HCT116 (cell line): ENCODE measurements at regions not wholly inside any gene's neighbourhood (a gene's known extent, or its start where the extent isn't known, plus 50 kb on each side); places are given as distances from the start of the nearest gene placed in this dataset.

ENCODE experiments used
- ATAC-seq: fragments of 200-7000 bp; cut with Tn5 transposase; 2 replicates; pipeline ENCODE4 v1.9.1; 2020; ENCODE audit warnings: mild to moderate bottlenecking, moderate library complexity
- BruUV-seq: library from RNA; stranded (reverse); fragments of 400-500 nt; replicated peaks from 2 replicates; lab custom pipeline; 2021; lab: Mats Ljungman, UMichigan
- CTCF ChIA-PET: fragments of 300-600 bp; sonication (Branson Sonifier 250); formaldehyde crosslinking; loops from one replicate; lab custom pipeline; 2021; ENCODE audit warnings: antibody characterized with exemption; lab: Charles Lee
- POLR2A ChIA-PET: fragments of 300-600, 350-600 bp; sonication (Branson Sonifier 250); formaldehyde crosslinking; loops from one replicate; lab custom pipeline; 2021; ENCODE audit warnings: antibody characterized with exemption; lab: Charles Lee
- RAD21 ChIA-PET, 2 experiments: fragments of 300-600 bp; sonication (Branson Sonifier 250); formaldehyde crosslinking; loops; one replicate each; lab custom pipeline; 2023; ENCODE audit warnings: low total read pairs in 2 of 2; ENCODE audit not compliant: uncharacterized antibody in 2 of 2, unreplicated experiment in 2 of 2, low non-redundant PET in 1 of 2; lab: Charles Lee
- DNase-seq: peaks from one replicate; pipeline ENCODE4 v3.0.0-alpha.2; 2010; ENCODE audit warnings: low read depth, low spot score
- H2AFZ ChIP-seq: fragments of 200-600 bp; shearing (Covaris generic), sonication (generic); 2 replicates; pipeline ENCODE4 v1.6.1; 2017; ENCODE audit warnings: low read depth, mixed run types, mixed read lengths, antibody characterized with exemption, low read length; ENCODE audit not compliant: poor library complexity, severe bottlenecking
- H3K27ac ChIP-seq: 2 replicates; pipeline ENCODE4 v1.5.1; 2012; ENCODE audit warnings: low read depth, low read length
- H3K27me3 ChIP-seq: fragments of 200-600 bp; sonication (generic); 2 replicates; pipeline ENCODE4 v1.6.1; 2016; ENCODE audit warnings: mixed run types, low read length, mixed read lengths; ENCODE audit not compliant: insufficient read depth
- H3K36me3 ChIP-seq, 2 experiments: fragments of 200-500 bp in 1 of 2; fragments of 200-600 bp in 1 of 2; sonication (Bioruptor generic) in 1 of 2; sonication (generic) in 1 of 2; 2 replicates each; pipeline versions ENCODE4 v1.5.1 to v1.6.1; 2014 to 2016; ENCODE audit warnings: low read length in 2 of 2, inconsistent platforms in 1 of 2, mixed read lengths in 1 of 2, mixed run types in 1 of 2; ENCODE audit not compliant: insufficient read depth in 2 of 2, control insufficient read depth in 1 of 2
- H3K4me1 ChIP-seq, 2 experiments: fragments of 200-600 bp in 1 of 2; sonication (generic) in 1 of 2; 2 replicates each; pipeline versions ENCODE4 v1.5.1 to v1.6.1; 2012 to 2017; ENCODE audit warnings: low read length in 2 of 2, inconsistent platforms in 1 of 2, mild to moderate bottlenecking in 1 of 2, mixed read lengths in 1 of 2, mixed run types in 1 of 2, moderate library complexity in 1 of 2; ENCODE audit not compliant: insufficient read depth in 2 of 2, control insufficient read depth in 1 of 2
- H3K4me2 ChIP-seq: fragments of 200-600 bp; sonication (generic); 2 replicates; pipeline ENCODE4 v1.6.1; 2017; ENCODE audit warnings: mixed run types, low read length, mixed read lengths
- H3K4me3 ChIP-seq, 2 experiments: fragments of 200-600 bp in 1 of 2; sonication (generic) in 1 of 2; replicated peaks in 1 of 2; 2 replicates each; pipeline ENCODE4 v1.5.1; 2011 to 2016; ENCODE audit warnings: low read length in 2 of 2, control low read depth in 1 of 2, low read depth in 1 of 2, mild to moderate bottlenecking in 1 of 2, mixed read lengths in 1 of 2, mixed run types in 1 of 2
- H3K79me2 ChIP-seq: fragments of 200-600 bp; sonication (generic); 2 replicates; pipeline ENCODE4 v1.6.1; 2017; ENCODE audit warnings: mild to moderate bottlenecking, mixed run types, low read length, moderate library complexity, mixed read lengths; ENCODE audit not compliant: insufficient read depth
- H3K9ac ChIP-seq: fragments of 200-600 bp; sonication (generic); 2 replicates; pipeline ENCODE4 v1.6.1; 2016; ENCODE audit warnings: low read length, mixed read lengths
- H3K9me2 ChIP-seq: fragments of 200-600 bp; sonication (generic), shearing (Covaris generic); 2 replicates; pipeline ENCODE4 v1.6.1; 2017; ENCODE audit warnings: mixed run types, mild to moderate bottlenecking, moderate library complexity; ENCODE audit not compliant: insufficient read depth
- H3K9me3 ChIP-seq, 2 experiments: fragments of 200-500 bp in 1 of 2; fragments of 200-600 bp in 1 of 2; sonication (Bioruptor generic) in 1 of 2; sonication (generic) in 1 of 2; 2 replicates each; pipeline ENCODE4 v1.6.1; 2014 to 2017; ENCODE audit warnings: low read length in 2 of 2, mixed read lengths in 2 of 2, inconsistent platforms in 1 of 2, low read depth in 1 of 2, mild to moderate bottlenecking in 1 of 2, mixed run types in 1 of 2, moderate library complexity in 1 of 2; ENCODE audit not compliant: control insufficient read depth in 1 of 2, insufficient read depth in 1 of 2
- H4K20me1 ChIP-seq: fragments of 200-600 bp; sonication (generic), shearing (Covaris generic); 2 replicates; pipeline ENCODE4 v1.6.1; 2017; ENCODE audit warnings: mixed run types, mild to moderate bottlenecking, moderate library complexity; ENCODE audit not compliant: insufficient read depth
- CEBPB ChIP-seq: IDR thresholded peaks from 2 replicates; pipeline ENCODE4 v1.6.1; 2012; ENCODE audit warnings: low read depth
- ELF1 ChIP-seq: IDR thresholded peaks from 2 replicates; pipeline ENCODE4 v1.6.1; 2012; ENCODE audit warnings: low read depth, borderline replicate concordance
- EZH2 ChIP-seq: fragments of 200-600 bp; sonication (generic); IDR thresholded peaks from 2 replicates; pipeline ENCODE4 v1.6.1; 2017; ENCODE audit warnings: antibody characterized with exemption, mixed run types
- EZH2phosphoT487 ChIP-seq: fragments of 200-600 bp; IDR thresholded peaks from 2 replicates; pipeline ENCODE4 v1.6.1; 2018; ENCODE audit warnings: antibody characterized with exemption, borderline replicate concordance
- MAX ChIP-seq: IDR thresholded peaks from 2 replicates; pipeline ENCODE4 v1.6.1; 2012
- REST ChIP-seq: IDR thresholded peaks from 2 replicates; pipeline ENCODE4 v1.6.1; 2012; ENCODE audit warnings: low read depth
- ZBTB33 ChIP-seq: IDR thresholded peaks from 2 replicates; pipeline ENCODE4 v1.6.1; 2011; ENCODE audit warnings: mild to moderate bottlenecking, low read length, moderate library complexity; ENCODE audit not compliant: insufficient replicate concordance; ENCODE audit errors: extremely low read depth
- ZNF274 ChIP-seq: fragments of 200-500 bp; sonication (Bioruptor generic); IDR thresholded peaks from 2 replicates; pipeline ENCODE4 v1.6.1; 2014; ENCODE audit warnings: mild to moderate bottlenecking, low read depth, low read length, inconsistent platforms
- intact Hi-C: fragments of 100-400 bp; cut with micrococcal nuclease; formaldehyde crosslinking; loops from 2 replicates; pipeline ENCODE4 v1.10.0; 2022

GRCh38 chr12:14243941-14244340 lies 121.5 kb upstream of the ATF7IP start:
- H3K27me3 ChIP-seq: no peaks in the 10 kb centered on the region
- no peaks in the 10 kb centered on the region for H3K36me3 ChIP-seq
- ChIA-PET RAD21 (no interaction called here), POLR2A (no interaction called here), CTCF (no interaction called here)
- H3K27ac ChIP-seq: no peak overlapping the region
- H4K20me1 ChIP-seq: no peaks in the 10 kb centered on the region
- TF ChIP-seq REST (no peak), EZH2phosphoT487 (no peak), ZNF274 (no peak), EZH2 (no peak), ZBTB33 (no peak), CEBPB (no peak), ELF1 (no peak), MAX (no peak)
- ATAC-seq (no peak), DNase-seq (no peak)
- no TSS peak for BruUV-seq
- 0 out of 4 replicates have a peak, but pooled peaks cover 0 to 3% of the 10 kb centered on the region in 2 experiments for H3K9me3 ChIP-seq
- H3K79me2 ChIP-seq: no peaks in the 10 kb centered on the region
- intact Hi-C loops: no loop called here
- H3K4me1 ChIP-seq: peaks cover 0 to under 1% of the 10 kb centered on the region in 2 experiments; a peak in 1 of 4 replicates
- H3K9ac ChIP-seq: no peak overlapping the region
- H3K4me3 ChIP-seq: no peak overlapping the region
- H3K9me2 ChIP-seq: no peaks in the 10 kb centered on the region
- no peak overlapping the region for H3K4me2 ChIP-seq
- H2AFZ ChIP-seq: no peak overlapping the region
